ENCODE measurements at regions not wholly inside any gene's neighbourhood (a gene's known extent, or its start where the extent isn't known, plus 50 kb on each side); places are given as distances from the start of the nearest gene placed in this dataset.

DNA sequence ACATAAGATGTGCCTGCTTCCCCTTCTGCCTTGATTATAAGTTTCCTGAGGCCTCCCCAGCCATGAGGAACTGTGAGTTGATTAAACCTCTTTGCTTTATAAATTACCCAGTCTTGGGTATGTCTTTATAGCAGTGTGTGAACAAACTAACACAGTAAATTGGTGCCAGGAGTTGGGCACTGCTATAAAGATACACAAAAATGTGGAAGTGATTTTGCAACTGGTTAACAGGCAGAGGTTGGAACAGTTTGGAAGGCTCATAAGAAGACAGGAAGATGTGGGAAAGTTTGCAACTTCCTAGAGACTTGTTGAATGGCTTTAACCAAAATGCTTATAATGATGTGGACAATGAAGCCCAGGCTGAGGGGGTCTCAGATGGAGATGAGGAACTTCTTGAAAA is 264.1 kb downstream of the DACT1 start:
- ChIA-PET CTCF (interaction anchor here (0.6 kb wide), 1 partner anchor 55 kb away, joined by 4 read pairs; no protein-coding TSS in a partner anchor), POLR2A (no interaction called here)
- TF ChIP-seq, protein P1, sequence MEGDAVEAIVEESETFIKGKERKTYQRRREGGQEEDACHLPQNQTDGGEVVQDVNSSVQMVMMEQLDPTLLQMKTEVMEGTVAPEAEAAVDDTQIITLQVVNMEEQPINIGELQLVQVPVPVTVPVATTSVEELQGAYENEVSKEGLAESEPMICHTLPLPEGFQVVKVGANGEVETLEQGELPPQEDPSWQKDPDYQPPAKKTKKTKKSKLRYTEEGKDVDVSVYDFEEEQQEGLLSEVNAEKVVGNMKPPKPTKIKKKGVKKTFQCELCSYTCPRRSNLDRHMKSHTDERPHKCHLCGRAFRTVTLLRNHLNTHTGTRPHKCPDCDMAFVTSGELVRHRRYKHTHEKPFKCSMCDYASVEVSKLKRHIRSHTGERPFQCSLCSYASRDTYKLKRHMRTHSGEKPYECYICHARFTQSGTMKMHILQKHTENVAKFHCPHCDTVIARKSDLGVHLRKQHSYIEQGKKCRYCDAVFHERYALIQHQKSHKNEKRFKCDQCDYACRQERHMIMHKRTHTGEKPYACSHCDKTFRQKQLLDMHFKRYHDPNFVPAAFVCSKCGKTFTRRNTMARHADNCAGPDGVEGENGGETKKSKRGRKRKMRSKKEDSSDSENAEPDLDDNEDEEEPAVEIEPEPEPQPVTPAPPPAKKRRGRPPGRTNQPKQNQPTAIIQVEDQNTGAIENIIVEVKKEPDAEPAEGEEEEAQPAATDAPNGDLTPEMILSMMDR (IDR thresholded peaks at IDR 0.05; ENCODE audit: insufficient read depth, low read depth, low read length) = no peak
- no peaks in the 10 kb centered on the region for H3K27me3 ChIP-seq (ENCODE audit: control insufficient read depth, insufficient read depth, low read length)
- H3K4me3 ChIP-seq (ENCODE audit: low read depth, low read length) = no peak overlapping the region
- H3K36me3 ChIP-seq (ENCODE audit: control insufficient read depth, insufficient read depth, low read length) = no peaks in the 10 kb centered on the region
- DNase-seq (ENCODE audit: low read depth) = no peak

DNA sequence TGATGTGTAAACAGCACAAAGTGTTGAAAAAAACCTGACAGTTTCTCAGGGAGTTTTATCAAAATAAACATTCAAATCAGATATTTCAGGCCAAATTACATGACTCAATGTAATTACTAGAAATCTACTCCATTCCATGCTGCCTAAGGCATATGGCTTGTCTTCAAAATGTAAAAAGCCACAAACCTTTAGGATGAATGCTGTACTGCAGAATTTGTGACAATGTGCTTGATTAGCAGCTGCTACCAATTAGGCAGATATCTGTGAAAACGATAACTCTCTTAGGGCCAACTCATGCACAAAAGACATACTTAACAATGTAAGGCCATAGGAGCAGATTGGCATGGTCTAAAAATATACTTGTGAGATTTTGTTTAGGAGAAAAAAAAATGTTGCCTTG is 267.0 kb downstream of the DACT1 start:
- no peaks in the 10 kb centered on the region for H3K36me3 ChIP-seq (ENCODE audit: control insufficient read depth, insufficient read depth, low read length)
- ChIA-PET CTCF (no interaction called here), POLR2A (no interaction called here)
- TF ChIP-seq, protein P1 (IDR thresholded peaks at IDR 0.05; ENCODE audit: insufficient read depth, low read depth, low read length) = no peak
- H3K4me3 ChIP-seq (ENCODE audit: low read depth, low read length) = no peak overlapping the region
- no peaks in the 10 kb centered on the region for H3K27me3 ChIP-seq (ENCODE audit: control insufficient read depth, insufficient read depth, low read length)
- DNase-seq (ENCODE audit: low read depth) = no peak

DNA sequence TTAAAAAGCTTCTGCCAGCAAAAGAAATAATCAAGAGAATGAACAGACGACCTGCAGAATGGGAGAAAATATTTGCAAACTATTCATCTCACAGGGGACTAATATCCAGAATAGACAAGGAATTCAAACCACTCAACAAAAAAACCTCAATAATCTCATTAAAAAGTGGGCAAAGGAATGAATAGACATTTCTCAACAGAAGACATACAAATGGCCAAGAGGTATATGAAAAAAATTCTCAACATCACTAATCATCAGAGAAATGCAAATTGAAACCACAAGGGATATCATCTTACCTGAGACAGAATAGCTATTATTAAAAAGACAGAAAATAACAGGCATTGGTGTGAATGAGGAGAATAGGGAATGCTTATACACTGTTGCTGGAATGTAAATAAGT is 270.0 kb downstream of the DACT1 start:
- no peaks in the 10 kb centered on the region for H3K36me3 ChIP-seq (ENCODE audit: control insufficient read depth, insufficient read depth, low read length)
- TF ChIP-seq, protein P1 (IDR thresholded peaks at IDR 0.05; ENCODE audit: insufficient read depth, low read depth, low read length) = no peak
- ChIA-PET CTCF (no interaction called here), POLR2A (interaction anchor here (0.7 kb wide), 1 partner anchor 25 kb away, joined by 3 read pairs; no protein-coding TSS in a partner anchor)
- no peaks in the 10 kb centered on the region for H3K27me3 ChIP-seq (ENCODE audit: control insufficient read depth, insufficient read depth, low read length)
- no peak overlapping the region for H3K4me3 ChIP-seq (ENCODE audit: low read depth, low read length)
- DNase-seq (ENCODE audit: low read depth) = no peak

DNA sequence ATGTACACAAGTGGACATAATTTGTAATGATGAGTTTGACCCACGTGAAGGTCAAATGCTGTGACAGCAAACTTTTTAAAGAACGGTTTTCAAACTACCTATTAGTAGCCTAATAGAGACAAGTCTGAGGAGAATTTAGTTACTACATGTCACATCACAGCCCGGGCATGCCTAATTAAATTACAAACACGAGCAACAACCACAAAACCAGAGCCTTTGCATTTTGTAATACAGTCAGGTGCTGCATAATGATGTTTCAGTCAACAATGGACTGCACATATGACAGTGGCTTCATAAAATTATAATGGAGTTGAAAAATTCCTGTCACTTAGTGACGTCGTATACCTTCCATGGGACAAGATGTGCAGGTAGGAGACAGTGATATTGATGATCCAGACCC is 274.5 kb downstream of the DACT1 start:
- Histone ChIP-seq H3K36me3 (ENCODE audit: control insufficient read depth, insufficient read depth, low read length) (no peaks in the 10 kb centered on the region), H3K27me3 (ENCODE audit: control insufficient read depth, insufficient read depth, low read length) (no peaks in the 10 kb centered on the region), H3K4me3 (ENCODE audit: low read depth, low read length) (no peak overlapping the region)
- CTCF ChIA-PET = no interaction called here
- TF ChIP-seq, protein P1 (IDR thresholded peaks at IDR 0.05; ENCODE audit: insufficient read depth, low read depth, low read length) = no peak
- no peak for DNase-seq (ENCODE audit: low read depth)
- POLR2A ChIA-PET = no interaction called here

DNA sequence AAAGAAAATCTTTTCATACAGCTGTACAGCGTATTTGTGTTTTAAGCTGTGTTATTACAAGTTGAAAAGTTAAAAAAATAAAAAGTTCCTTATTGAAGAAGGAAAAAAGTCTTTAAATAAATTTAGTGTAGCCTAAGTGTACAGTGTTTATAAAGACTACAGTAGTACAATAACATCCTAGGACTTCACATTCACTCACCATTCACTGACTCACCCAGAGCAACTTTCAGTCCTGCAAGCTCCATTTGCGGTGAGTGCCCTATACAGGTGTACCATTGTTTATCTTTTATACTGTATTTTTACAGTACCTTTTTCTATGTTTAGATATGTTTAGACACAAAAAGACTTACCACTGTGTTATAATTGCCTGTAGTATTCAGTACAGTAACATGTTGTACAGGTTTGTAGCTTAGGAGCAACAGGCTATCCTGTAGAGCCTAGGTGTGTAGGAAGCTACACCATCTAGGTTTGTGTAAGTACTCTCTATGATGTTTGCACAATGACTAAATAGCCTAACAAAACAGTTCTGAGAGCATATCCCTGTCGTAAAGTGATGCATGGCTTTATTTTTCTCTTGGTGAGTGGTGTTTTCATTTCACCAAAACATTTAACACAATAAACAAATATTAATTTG is 275.2 kb downstream of the DACT1 start:
- H3K4me3 ChIP-seq (ENCODE audit: low read depth, low read length) = no peak overlapping the region
- no peaks in the 10 kb centered on the region for H3K36me3 ChIP-seq (ENCODE audit: control insufficient read depth, insufficient read depth, low read length)
- H3K27me3 ChIP-seq (ENCODE audit: control insufficient read depth, insufficient read depth, low read length) = no peaks in the 10 kb centered on the region
- DNase-seq (ENCODE audit: low read depth) = no peak
- ChIA-PET POLR2A (interaction anchor here (0.6 kb wide), 1 partner anchor 29 kb away, joined by 3 read pairs; no protein-coding TSS in a partner anchor), CTCF (no interaction called here)
- TF ChIP-seq, protein P1 (IDR thresholded peaks at IDR 0.05; ENCODE audit: insufficient read depth, low read depth, low read length) = no peak

Measured in BJ (cell line).